H1 (cell line): ENCODE measurements at regions not wholly inside any gene's neighbourhood (a gene's known extent, or its start where the extent isn't known, plus 50 kb on each side); places are given as distances from the start of the nearest gene placed in this dataset.

Experiments used
- CHD2 ChIP-seq: IDR thresholded peaks from 2 replicates; pipeline ENCODE4 v1.6.1; 2012; ENCODE audit warnings: low read length, improper control_type of control experiment
- EZH2 ChIP-seq: fragments of 200-600 bp; sonication (generic); IDR thresholded peaks from 2 replicates; pipeline ENCODE4 v1.7.1; 2012; ENCODE audit warnings: low read depth, mild to moderate bottlenecking, moderate library complexity, low read length, inconsistent platforms; ENCODE audit not compliant: severe bottlenecking
- POLR2AphosphoS5 ChIP-seq: IDR thresholded peaks from 2 replicates; pipeline ENCODE4 v1.6.1; 2011; ENCODE audit warnings: low read depth, low read length
- SP4 ChIP-seq: IDR thresholded peaks from 2 replicates; pipeline ENCODE4 v1.6.1; 2012; ENCODE audit warnings: low read length, inconsistent platforms
- TAF7 ChIP-seq: optimal IDR thresholded peaks from 2 replicates; pipeline ENCODE3; 2011; ENCODE audit warnings: low read depth, mild to moderate bottlenecking, inconsistent platforms, low read length, moderate library complexity, borderline replicate concordance
- YY1 ChIP-seq: IDR thresholded peaks from 2 replicates; pipeline ENCODE4 v1.6.1; 2011; ENCODE audit warnings: low read depth, mild to moderate bottlenecking, low read length

- no peak for TF ChIP-seq EZH2
- no peak for TF ChIP-seq TAF7
- TF ChIP-seq CHD2, result no peak
- TF ChIP-seq SP4, result no peak
- no peak for TF ChIP-seq YY1
- no peak for TF ChIP-seq POLR2AphosphoS5
- TF ChIP-seq, all 59 proteins: peak for 0
Observed at GRCh38 chr11:70838198-70838597, 414.2 kb downstream of the SHANK2 start (continued).
